Upper lobe of left lung (tissue), 6 donors: ENCODE measurements at regions not wholly inside any gene's neighbourhood (a gene's known extent, or its start where the extent isn't known, plus 50 kb on each side); places are given as distances from the start of the nearest gene placed in this dataset.
A peak's percentile ranks its signal among the peaks of the same experiment; 100 is the strongest.

ENCODE experiments used
- ATAC-seq, 2 donors: fragments of 200-7000 bp; cut with Tn5 transposase; one replicate each; pipeline ENCODE4 v1.9.1; 2022; ENCODE audit warnings: mild to moderate bottlenecking in 2 of 2, moderate library complexity in 2 of 2; ENCODE audit not compliant: low FRiP score in 2 of 2
- DNase-seq, 2 donors: peaks; one replicate each; pipeline ENCODE4 v3.0.0-alpha.2; 2019 to 2020
- H3K27ac ChIP-seq, 4 donors: fragments of 200-600 bp; sonication (generic); one replicate each; pipeline ENCODE4 v1.5.1; 2016 to 2019
- H3K27me3 ChIP-seq, 4 donors: fragments of 200-600 bp; sonication (generic); one replicate each; pipeline ENCODE4 v1.5.1; 2017 to 2019
- H3K36me3 ChIP-seq, 4 donors: fragments of 200-600 bp; sonication (generic); one replicate each; pipeline ENCODE4 v1.5.1; 2016 to 2019
- H3K4me1 ChIP-seq, 4 donors: fragments of 200-600 bp; sonication (generic); one replicate each; pipeline ENCODE4 v1.5.1; 2018 to 2019
- H3K4me3 ChIP-seq, 4 donors: fragments of 200-600 bp; sonication (generic); one replicate each; pipeline ENCODE4 v1.5.1; 2017 to 2019; ENCODE audit warnings: mild to moderate bottlenecking in 2 of 4, moderate library complexity in 1 of 4
- H3K9me3 ChIP-seq, 4 donors: fragments of 200-600 bp; sonication (generic); one replicate each; pipeline ENCODE4 v1.5.1; 2018 to 2019
- EP300 ChIP-seq, 4 donors: sonication (generic); formaldehyde crosslinking; IDR thresholded peaks; one replicate each; pipeline ENCODE4 v1.5.1; 2017; ENCODE audit warnings: antibody characterized with exemption in 4 of 4, control low read depth in 2 of 4
- POLR2A ChIP-seq, 4 donors: fragments of 450-650 bp; IDR thresholded peaks; one replicate each; pipeline ENCODE4 v1.5.1; 2016 to 2017; ENCODE audit warnings: antibody characterized with exemption in 4 of 4, mild to moderate bottlenecking in 2 of 4
- POLR2AphosphoS5 ChIP-seq, 2 donors: sonication (generic); formaldehyde crosslinking; IDR thresholded peaks; one replicate each; pipeline ENCODE4 v1.5.1; 2017; ENCODE audit warnings: antibody characterized with exemption in 2 of 2
- whole genome bisulfite sequencing, 2 donors: methylation state at CpG; one replicate each; pipeline ENCODE4 v1.1.5; 2017 to 2018; 5-methylcytosine and 5-hydroxymethylcytosine counted together
- TF ChIP-seq, protein P1 (sequence below), 6 experiments: fragments of 450-650 bp in 4 of 6; fragments of 200-600 bp in 2 of 6; sonication (generic) in 2 of 6; IDR thresholded peaks; one replicate each; pipeline ENCODE4 v1.5.1; 2016 to 2019; ENCODE audit warnings: antibody characterized with exemption in 6 of 6
- donor health status: DM: no; HTN: no; CAD: no; lungs with moderate emphysema.
- donor health status: DM: no; HTN: yes; CAD: no; lungs with severe emphysema.

DNA sequence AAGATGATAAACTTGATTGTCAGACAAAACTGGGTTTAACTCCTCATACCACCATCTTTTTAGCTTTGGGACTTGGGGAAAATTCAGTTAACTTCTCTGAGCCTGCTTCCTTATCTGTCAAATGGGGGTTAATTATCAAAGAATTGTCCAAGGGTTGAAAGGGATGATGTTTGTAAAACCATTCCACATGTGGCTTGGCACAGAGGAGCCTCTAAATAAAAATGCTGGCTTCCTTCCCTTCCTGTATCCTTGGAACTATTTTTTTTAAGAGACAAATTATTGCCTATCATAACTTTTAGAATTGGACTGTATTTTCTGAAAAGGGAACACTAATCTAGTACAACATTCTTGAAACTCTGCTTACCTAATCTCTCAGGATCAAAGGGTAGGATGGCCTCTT lies 143.4 kb upstream of the USP24 start:
- H3K4me3 ChIP-seq: no peak overlapping the region
- ATAC-seq (no peak), DNase-seq (no peak)
- H3K27me3 ChIP-seq: no peaks in the 10 kb centered on the region
- TF ChIP-seq POLR2AphosphoS5 (IDR thresholded peaks at IDR 0.05): no peak
- no peak for TF ChIP-seq EP300 (IDR thresholded peaks at IDR 0.05)
- TF ChIP-seq POLR2A (IDR thresholded peaks at IDR 0.05): no peak
- TF ChIP-seq, protein P1, sequence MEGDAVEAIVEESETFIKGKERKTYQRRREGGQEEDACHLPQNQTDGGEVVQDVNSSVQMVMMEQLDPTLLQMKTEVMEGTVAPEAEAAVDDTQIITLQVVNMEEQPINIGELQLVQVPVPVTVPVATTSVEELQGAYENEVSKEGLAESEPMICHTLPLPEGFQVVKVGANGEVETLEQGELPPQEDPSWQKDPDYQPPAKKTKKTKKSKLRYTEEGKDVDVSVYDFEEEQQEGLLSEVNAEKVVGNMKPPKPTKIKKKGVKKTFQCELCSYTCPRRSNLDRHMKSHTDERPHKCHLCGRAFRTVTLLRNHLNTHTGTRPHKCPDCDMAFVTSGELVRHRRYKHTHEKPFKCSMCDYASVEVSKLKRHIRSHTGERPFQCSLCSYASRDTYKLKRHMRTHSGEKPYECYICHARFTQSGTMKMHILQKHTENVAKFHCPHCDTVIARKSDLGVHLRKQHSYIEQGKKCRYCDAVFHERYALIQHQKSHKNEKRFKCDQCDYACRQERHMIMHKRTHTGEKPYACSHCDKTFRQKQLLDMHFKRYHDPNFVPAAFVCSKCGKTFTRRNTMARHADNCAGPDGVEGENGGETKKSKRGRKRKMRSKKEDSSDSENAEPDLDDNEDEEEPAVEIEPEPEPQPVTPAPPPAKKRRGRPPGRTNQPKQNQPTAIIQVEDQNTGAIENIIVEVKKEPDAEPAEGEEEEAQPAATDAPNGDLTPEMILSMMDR (IDR thresholded peaks at IDR 0.05): no peak
- H3K9me3 ChIP-seq: no peaks in the 10 kb centered on the region
- no peaks in the 10 kb centered on the region for H3K4me1 ChIP-seq
- H3K27ac ChIP-seq: no peak overlapping the region
- no peaks in the 10 kb centered on the region for H3K36me3 ChIP-seq

DNA sequence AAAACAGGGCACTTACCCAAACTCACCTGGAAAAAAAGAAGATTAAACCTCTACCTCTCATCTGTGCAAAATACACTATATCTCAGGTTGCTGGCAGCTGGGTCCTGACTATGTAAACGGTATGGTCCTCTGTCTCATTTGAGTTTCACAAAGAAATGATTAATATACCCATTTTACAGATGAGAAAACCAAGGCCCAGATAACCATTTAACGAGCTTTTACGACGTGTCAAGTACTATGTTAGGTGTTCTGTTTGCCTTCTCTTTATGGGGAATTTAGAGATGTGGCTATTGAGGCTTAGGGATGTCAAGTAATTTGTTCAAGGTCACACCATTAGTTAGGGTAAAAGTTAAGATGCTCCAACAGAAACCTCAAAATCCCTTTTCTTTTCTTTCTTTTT lies 140.4 kb upstream of the USP24 start:
- no peak overlapping the region for H3K27ac ChIP-seq
- 93 to 96% methylated on average over 4 of the region's 4 CpGs for WGBS, 2 donors
- no peak overlapping the region for H3K4me3 ChIP-seq
- no peaks in the 10 kb centered on the region for H3K36me3 ChIP-seq
- TF ChIP-seq, protein P1 (IDR thresholded peaks at IDR 0.05): no peak
- TF ChIP-seq EP300 (IDR thresholded peaks at IDR 0.05) (no peak), POLR2A (IDR thresholded peaks at IDR 0.05) (no peak), POLR2AphosphoS5 (IDR thresholded peaks at IDR 0.05) (no peak)
- no peaks in the 10 kb centered on the region for H3K4me1 ChIP-seq
- no peaks in the 10 kb centered on the region for H3K27me3 ChIP-seq
- no peak for ATAC-seq
- DNase-seq: no peak
- no peaks in the 10 kb centered on the region for H3K9me3 ChIP-seq

DNA sequence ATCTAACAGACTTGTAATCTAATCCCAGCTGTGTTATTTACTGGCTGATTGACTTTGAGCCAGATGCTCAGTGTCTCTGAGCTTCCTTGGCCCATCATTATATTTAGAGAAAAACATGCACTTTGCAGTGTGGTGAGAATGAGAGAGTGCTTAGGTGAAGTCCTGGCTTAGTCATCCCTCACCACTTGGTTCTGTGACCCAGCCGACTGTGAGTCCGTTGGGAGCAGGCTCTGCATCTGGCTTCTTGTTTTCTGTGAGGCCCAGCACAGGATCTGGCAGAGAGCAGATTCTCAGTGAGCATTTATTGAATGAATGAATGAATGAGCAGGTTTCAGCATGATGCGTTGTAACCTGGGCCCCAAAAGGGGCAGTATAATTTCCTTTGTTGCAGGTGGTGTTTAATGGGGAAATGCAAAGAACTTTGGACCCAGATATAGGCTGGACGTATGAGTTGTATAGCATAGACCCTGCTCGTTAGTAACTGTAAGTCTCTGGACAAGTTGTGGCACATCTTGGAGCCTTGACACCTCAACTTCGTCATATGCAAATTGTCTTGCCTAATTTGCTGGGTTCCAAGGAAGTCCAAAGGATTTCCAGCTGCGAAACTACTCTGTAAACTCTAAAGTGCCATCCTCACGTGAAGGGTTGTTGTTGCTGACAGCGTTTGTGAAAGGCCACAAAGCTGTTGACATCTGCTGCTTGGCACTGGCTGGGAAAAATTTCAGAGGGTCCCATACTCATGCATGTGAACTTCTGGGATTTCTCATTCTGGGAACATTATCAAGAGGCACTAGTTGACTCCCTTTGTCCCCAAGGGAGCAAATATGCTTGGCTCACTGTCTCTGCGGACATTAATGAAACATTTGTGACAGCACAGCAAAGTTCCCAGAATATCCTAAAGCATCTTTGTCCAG lies 138.8 kb upstream of the USP24 start:
- TF ChIP-seq, protein P1 (IDR thresholded peaks at IDR 0.05): no peak
- TF ChIP-seq POLR2AphosphoS5 (IDR thresholded peaks at IDR 0.05) (peak in 1 of 2 donors; percentile 28), EP300 (IDR thresholded peaks at IDR 0.05) (peak in 1 of 4 donors; percentile 23)
- no peaks in the 10 kb centered on the region for H3K9me3 ChIP-seq
- no peak for ATAC-seq
- no peak overlapping the region for H3K27ac ChIP-seq
- no peaks in the 10 kb centered on the region for H3K27me3 ChIP-seq
- H3K4me3 ChIP-seq: no peak overlapping the region
- H3K36me3 ChIP-seq: no peaks in the 10 kb centered on the region
- H3K4me1 ChIP-seq: no peaks in the 10 kb centered on the region
- WGBS, 2 donors: 73 to 86% methylated on average over 10 of the region's 10 CpGs
- no peak for DNase-seq

DNA sequence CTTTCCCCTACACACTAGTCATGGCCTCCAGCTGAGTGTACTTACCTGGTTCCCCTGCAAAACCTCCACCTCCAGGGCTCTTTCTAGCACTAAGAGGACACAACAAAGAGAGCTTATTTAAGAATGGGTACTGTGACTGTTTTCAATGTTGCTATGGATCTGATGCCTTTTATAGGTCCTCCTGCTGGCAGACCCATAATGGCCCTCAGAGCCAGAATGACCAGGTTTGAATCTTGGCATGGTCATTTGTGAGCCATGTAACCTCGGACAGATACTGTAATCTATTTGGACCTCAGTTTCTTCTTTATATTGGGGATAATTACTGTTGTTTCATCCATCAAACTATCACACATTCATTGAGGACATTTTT lies 137.6 kb upstream of the USP24 start:
- 69 to 79% methylated on average over 1 of the region's 1 CpG for whole genome bisulfite sequencing, 2 donors
- DNase-seq: no peak
- no peak overlapping the region for H3K4me3 ChIP-seq
- TF ChIP-seq POLR2A (IDR thresholded peaks at IDR 0.05): no peak
- TF ChIP-seq, protein P1 (IDR thresholded peaks at IDR 0.05): no peak
- TF ChIP-seq POLR2AphosphoS5 (IDR thresholded peaks at IDR 0.05): no peak
- no peak for TF ChIP-seq EP300 (IDR thresholded peaks at IDR 0.05)
- no peak for ATAC-seq
- no peak overlapping the region for H3K27ac ChIP-seq
- H3K4me1 ChIP-seq: no peaks in the 10 kb centered on the region
- no peaks in the 10 kb centered on the region for H3K9me3 ChIP-seq
- no peaks in the 10 kb centered on the region for H3K36me3 ChIP-seq
- H3K27me3 ChIP-seq: no peaks in the 10 kb centered on the region
